Fibroblast of skin of left quadriceps (primary cell): ENCODE measurements at regions not wholly inside any gene's neighbourhood (a gene's known extent, or its start where the extent isn't known, plus 50 kb on each side); places are given as distances from the start of the nearest gene placed in this dataset.
"Not testable (repeated sequence)": the region's sequence is repeated elsewhere in the genome, so short reads cannot be mapped to it uniquely, and the experiment has no call there.

ENCODE experiments used
- DNase-seq, 2 experiments: peaks; one replicate each; pipeline ENCODE4 v3.0.0-alpha.2; 2013; ENCODE audit warnings: low read depth in 2 of 2

DNA sequence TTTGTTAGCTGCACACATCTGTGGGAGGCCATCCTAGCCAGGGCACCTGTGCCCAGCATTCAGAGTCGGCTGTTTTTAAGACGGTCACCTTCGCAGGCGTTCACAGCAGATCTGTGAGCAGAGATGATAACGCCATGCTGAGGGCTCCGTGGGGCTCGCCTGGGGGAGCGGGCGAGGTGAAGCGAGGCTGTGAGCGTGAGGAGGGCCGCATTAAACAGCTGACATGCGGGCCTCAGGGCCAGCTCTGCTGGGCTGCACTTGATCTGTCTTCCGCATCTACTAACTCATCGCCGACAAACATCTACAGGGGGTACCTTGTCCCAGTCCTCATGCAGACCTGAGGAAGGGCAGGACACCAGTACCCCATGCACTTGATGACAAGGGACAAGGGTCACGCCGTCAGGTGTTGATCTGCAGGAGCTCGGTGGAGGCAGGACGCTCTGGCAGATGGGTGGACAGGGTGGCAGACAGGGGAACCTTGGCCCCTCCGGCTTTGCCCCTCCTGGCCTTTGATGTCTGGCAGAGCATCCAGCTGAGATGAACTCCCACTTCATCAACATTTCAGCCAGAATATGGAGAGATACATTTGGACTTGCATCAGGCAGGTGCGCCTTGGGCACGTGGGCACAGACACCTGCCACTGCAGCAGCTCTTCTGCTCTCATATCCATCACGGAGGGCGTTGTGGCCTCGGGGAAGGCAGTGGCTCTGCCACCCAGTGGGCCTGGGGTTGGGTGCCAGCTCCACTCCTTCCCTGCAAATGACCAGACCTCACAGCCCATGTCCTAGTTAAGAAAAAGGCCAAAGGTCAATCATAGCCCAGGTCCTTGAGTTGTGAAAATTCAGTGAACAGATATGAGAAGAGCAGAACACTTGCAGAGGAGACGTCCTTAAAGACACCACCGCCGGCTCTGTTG lies 822.9 kb downstream of the BRD1 start:
- DNase-seq = no peak

DNA sequence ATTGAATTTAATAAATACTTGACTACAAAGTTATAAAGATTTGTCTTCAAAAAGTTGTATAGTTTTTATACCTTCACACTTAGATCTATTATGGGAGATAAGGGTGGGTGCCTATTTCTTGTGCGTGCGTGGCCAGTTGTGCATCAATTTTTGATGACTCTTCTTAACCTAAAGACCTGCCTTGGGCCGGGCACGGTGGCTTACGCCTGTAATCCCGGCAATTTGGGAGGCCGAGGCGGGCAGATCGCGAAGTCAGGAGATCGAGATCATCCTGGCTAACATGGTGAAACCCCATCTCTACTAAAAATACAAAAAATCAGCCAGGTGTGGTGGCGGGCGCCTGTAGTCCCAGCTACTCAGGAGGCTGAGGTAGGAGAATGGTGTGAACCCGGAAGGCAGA lies 830.1 kb downstream of the BRD1 start:
- not testable (repeated sequence) for DNase-seq

DNA sequence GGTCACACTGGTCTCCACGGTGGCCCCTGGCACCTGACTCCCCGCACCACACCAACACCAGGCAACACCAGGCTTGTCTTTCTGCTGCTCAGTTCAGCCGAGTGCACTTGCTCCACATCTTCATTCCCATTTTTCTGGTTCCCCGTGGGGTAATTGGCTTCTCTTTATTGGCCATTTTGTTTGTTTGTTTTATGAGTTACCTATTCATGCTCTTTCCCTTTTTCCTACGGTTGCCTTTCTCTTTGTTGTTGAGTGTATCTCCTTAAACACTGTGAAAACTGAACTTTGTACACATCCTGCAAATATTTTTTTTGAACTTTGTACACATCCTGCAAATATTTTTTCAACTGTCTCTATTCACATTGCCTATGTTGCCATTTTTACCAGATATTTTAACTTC lies 834.0 kb downstream of the BRD1 start:
- no peak for DNase-seq

DNA sequence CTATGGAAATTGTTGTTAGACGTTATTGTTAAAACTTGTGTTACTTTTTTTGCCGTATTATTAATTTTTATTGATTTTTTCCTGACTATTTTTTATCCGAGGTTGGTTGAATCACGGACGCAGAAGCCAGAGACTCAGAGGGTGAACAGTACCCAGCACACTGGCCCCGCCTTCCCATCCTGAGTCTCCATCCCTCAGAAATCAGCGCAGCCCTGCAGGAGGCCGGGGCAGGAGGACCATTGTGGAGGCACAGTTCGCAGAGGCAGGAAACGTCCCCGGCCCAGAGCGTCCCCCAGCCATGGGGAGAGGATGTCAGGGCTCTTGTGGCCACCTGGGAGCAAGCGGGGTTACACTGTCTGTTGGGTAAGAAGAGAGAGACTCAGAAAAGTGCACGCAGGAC lies 843.0 kb downstream of the BRD1 start:
- DNase-seq = no peak

DNA sequence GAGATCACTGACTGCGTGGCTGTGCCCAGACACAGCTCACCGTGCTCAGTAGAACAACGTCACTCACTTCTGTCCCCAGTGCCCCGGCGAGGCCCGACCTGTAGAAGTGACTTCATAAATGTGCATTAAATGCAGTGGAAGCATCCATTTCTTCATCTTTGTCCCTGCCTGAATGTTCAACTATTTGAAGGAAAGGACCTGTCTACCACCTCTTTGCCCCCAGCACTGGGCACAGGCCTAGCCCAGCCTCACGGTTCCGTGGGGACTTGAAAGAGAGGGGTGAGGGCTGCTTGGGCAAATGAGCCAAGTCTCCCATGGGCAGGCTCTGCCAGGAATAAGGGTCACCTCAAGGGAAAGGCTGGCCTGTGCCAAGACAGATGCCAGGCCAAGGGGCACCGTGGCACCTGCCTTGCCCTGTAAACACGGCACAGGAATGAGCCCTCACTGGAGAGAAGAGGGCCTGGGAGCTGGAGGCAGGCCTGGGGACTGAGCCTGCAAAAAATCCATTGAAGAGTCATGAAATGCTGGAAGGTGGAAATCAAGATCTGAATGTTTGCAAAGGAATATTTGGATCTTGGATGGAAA lies 845.3 kb downstream of the BRD1 start:
- DNase-seq = no peak

DNA sequence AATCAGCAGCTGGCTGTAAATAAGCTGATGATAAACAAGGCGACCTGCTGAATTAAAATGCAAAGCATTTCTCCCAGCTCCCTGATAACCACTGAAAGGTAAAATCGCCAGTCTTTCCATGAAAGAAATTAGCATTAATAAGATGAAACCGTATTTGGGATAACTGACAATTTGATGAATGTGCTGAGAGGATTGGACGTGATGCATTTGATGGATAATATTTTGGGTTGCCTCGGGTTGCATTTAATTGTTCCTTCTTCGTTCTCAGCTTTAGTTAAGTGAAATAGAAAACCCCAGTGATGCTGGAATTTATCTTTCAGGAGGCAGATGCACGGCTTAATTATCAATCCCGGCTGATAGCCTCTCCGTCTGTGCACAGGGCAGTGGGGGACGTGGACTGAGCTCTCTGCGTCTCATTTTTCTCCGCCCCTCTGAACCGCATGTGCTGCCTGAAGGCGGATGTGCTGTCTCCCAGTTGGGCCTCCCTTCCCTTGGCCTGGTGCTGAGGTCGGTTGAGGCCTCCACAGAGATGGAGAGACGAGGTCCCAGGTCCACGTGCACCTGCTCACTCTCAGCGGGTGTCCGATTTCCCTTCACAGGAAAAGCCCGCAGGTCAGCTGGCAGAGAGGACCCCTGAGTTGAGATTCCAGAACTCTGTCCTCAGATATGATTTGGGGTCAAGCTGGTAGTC lies 846.2 kb downstream of the BRD1 start:
- no peak for DNase-seq

DNA sequence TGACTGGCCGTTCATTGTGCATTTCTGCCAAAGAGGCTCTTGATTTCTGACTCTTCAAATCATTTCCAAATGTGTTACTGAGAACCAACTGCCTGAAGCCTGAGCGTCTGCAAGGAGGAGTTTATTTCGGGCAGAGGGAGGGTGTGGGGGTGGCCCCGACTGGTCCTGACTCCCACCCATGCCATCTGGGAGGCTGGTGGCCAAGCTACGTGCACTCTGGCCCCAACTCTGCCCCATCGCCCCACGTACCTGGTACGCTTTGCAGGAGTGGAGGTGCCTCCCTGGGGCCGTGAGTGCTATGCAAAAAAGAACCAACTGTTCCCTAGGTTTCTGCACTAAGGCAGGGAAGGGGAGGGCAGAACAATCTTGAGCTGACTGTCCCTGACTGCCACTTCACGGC lies 846.8 kb downstream of the BRD1 start:
- DNase-seq = no peak

DNA sequence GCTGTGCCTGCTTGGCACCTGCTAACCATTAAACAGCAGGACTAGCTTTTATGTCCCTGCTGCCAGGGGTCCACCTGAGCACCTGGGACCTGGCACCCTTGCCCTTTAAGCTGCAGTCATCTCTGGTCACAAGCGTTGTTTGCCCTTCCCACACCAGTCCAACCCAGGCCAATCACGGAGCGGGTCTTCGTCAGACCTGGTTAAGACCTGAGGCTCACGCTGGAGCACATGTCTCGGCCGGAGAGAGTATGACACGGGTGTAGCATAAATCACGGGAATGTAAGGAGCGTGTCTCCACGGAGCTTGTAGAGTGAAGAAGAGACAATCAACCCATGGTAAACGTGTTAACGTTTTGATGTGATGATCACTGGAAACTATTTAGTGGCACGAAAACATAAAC lies 847.3 kb downstream of the BRD1 start:
- no peak for DNase-seq

DNA sequence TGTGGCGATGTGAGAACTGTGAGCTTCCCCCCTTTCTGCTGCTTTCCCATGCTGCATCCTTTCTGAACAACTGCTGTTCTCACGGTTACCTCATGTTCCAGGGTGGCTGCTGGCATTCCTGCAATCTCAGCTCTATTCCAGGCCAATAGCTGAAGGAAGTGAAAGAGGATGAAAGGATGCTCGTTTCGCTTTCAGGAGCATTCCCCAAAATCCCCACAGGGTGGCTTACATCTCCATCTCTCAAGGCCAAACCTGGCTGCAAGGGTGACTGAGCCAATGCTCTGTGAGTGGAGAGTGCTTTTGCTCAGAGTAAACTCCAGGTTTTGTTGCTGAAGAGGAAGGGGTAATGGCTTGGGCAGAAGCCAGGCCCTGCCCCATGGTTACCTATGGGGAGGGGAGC lies 848.2 kb downstream of the BRD1 start:
- DNase-seq = no peak

DNA sequence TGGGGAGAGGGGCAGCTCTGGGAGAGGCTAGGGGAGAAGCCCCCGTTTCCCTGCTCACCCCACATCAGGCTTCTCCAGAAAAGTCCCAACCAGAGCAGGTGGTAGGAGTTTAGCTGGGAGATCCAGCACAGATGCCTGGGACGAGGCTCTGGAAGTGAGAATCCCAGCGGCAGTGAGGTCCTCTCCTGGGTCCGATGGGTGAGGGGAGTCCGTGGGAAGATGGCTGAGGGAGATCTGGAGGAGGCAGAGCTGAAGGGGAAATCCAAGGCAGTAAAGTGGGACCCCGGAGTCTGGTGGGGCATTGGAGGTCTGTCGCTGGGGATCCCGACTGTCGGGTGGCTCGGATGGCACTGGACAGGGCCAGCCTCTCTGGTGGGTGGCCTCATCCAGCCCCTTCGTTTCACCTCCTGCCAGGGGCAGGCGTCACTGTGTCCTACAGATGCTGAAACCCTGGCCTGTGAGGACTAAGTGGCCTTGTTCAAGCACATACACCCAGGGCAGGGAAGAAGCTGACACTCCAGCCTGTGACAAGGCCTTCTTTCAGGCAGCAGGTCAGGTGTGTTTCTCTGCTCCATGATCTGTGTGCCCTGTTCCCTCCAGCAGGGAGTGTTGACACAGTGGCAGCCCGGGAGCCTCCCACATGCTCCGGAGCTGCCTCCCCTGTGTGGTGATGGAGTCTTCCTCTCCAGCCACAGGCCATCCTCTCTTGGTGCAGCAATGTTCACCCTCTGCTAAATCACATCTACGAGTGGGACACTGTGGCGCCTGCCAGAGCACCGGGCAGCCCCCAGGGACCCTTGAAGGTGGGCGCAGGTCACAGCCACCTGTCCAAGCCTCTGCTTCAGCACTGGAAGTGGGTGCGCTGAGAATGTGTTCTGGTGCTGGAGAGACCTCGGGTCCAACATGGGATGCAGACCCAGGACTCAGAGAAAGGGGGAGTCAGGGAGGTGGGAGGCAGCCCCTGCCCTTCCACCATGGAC lies 850.8 kb downstream of the BRD1 start:
- no peak for DNase-seq

DNA sequence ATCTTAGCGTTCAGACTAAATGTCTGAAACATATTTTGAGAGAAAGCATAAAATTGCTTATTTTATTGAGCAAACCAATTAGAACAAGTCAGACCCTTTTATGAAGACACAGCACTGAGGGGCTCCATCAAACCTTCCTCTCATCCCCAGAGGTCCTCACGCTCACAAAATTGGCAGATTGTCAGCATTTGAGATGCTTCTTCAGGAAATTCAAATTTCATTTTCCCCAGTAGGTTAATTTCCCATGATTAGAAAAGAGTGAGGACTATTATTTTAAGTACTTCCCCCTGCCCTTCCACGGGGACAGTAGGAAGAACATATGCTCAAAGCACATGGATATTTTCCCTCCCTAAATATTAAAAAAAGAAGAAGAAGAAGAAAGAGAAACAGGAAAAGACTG lies 851.8 kb downstream of the BRD1 start:
- DNase-seq = no peak

DNA sequence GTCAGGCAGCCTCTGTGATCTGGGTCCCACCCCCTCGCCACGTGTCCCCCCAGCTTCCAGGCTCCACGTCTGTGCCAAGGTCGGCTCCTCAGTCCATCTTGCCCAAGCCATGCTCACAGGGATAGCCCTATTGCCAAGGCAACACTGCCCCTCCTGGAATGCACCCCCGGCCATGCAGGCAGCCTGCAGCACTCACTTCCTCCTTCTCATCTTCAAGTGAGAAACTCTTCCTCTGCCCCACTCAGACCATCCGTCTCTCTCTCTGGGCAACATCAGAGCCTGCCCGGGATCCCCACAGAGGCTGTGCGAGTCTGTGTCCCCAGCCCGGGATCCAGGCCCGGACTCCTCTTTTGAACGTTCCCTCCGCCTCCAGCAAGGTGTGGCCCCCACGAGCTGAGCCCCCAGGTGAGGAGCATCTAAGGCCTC lies 852.3 kb downstream of the BRD1 start:
- no peak for DNase-seq

DNA sequence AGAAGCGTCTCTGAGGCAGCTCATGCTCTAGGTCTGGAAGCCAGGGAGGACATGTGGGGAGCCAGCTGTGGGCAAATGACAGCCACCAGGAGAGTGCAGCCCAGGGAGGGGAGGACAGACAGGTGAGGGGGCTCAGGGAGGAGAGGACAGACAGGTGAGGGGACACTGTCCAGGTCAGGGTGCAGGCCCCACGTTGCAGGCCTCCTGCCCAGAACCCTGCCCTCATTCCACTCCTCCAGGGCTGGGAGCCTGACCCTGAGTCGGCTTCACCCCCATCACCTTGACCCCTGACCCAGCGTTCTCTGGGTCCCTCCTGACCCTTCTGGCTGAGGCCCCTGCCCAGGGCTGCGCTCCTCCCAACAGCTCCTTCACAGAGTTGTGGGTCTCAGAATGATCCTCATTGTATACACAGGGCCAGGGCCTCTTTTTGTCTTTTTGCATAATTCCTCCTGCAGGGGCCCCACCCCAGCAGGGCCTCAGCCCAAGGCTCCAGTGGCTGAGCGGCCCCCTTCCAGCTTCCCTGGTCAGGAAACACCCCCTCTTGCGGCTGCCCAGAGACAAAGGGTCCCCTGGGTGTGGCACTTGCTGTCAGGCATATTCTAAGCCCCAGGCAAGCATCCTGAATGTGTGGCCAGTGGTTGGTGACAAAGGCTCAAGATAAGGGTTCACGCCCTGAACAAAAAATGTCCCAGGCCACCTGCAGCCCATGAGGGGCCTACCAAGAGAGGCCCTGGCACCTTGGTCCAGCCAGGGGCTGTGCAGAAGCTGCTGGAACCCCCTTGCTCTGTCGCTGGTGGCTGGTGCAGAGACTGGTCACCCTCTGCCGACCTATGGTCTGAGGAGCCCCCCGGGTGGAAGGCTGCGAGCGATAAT lies 853.0 kb downstream of the BRD1 start:
- no peak for DNase-seq

DNA sequence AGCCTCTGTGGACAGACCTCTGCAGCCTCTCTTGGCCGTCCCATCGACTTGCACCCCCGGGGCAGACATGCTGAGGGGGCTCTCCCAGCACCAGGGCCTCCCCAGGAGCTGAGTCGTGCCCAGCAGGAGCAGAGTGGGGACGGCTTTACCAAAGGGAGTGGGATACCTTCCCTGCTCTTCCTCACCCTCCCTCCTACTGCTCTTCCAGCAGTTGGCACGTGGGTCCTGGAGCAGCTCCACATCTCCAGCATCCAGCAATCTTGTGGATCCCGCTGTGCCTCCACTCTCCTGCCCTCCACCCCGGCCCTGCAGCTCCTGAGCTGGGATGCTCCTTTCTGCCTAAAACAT lies 854.0 kb downstream of the BRD1 start:
- DNase-seq = no peak

DNA sequence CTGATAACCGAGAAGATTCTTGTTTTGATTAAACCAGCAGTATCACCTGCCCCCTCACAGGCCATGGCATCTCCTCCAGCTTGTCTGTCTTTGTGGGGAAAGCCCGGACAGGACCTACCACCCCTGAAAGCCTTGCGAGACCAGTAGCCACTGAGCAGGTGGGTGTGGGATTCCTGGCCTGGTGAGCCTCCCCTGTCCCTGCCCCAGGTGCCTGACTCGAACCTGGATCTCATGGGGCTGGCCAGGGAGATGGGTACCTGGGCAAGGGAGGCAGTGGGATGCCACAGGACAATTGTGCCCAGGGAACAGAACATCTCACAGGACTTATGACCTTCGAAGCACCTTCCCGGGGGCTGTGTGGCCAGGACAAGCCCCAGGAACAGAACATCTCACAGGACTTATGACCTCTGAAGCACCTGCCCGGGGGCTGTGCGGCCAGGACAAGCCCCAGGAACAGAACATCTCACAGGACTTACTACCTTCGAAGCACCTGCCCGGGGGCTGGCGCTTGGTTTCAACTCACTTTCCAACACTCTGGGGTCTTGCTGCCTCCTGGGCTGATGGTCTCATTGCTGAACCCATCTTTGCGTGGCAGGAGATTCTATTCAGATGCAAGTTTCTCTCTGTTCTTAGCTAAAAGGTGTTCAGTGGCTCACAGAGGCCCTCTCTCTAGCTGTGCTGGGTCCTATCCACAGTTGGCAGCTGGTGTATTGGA lies 854.5 kb downstream of the BRD1 start:
- DNase-seq = no peak

DNA sequence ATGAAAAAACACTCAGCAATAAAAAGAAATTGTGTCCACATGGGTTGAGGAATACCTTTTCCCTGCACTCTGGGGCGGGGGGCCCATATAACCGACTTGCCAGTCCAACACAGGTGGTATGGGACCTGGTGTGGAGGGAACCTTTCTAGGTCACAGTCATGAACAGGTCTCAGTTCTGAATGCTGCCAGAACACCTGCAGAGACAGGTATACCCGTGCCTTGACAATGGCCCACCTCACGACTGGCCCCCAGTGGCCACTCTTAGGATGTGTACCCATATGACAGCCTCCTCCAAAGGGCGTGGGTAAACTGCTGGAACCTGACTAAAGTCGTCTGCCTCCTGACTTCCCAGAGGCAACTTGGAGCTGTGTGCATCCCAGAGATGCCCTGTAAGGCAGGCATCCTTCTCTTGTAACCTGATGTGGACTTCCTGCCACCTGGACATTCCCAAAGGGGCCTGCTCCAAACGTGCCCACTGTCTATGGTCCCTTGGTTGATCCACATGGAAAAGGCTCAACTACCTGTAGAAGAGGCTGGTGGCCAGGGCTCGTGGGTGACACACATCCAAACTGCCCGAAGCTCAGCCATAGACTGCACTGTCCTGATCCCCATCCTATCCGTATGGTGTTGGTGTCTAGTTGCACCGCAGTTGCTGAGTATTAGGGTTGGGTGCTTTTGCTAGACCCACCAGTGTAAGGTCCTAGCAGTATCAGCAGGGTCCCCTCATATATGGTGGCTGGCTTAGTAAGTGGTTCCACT lies 859.3 kb downstream of the BRD1 start:
- no peak for DNase-seq

DNA sequence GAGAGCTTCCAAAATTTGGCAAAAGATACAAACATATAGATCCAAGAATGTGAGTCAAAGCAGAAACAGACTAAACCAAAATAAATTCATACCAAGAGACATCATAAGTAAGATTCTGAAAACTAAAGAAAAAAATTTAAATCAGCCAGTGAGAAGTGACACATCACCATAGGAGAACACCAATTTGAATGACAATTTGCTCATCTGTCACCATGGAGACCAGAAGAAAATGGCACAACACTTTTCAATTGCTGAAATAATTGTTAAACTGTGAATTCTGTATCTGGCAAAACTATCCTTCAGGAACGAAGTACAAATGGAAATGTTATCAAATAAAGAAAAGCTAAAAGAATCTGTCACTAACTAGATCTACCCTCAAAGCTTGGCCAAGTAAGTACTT lies 864.3 kb downstream of the BRD1 start:
- no peak for DNase-seq

DNA sequence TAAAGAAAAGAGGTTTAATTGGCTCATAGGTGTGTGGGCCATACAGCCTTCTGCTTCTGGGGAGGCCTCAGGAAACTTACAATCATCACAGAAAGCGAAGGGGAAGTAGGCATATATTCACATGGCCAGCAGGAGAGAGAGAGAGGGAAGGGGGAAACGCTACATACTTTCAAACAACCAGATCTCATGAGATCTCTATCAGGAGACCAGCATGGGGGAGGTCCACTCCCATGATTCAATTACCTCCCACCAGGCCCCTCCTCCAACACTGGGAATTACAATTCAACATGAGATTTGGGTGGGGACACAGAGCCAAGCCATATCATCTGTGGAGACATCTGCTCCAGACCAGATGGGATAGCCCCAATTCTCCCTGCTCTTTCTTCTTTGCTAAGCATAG lies 866.0 kb downstream of the BRD1 start:
- DNase-seq = no peak

DNA sequence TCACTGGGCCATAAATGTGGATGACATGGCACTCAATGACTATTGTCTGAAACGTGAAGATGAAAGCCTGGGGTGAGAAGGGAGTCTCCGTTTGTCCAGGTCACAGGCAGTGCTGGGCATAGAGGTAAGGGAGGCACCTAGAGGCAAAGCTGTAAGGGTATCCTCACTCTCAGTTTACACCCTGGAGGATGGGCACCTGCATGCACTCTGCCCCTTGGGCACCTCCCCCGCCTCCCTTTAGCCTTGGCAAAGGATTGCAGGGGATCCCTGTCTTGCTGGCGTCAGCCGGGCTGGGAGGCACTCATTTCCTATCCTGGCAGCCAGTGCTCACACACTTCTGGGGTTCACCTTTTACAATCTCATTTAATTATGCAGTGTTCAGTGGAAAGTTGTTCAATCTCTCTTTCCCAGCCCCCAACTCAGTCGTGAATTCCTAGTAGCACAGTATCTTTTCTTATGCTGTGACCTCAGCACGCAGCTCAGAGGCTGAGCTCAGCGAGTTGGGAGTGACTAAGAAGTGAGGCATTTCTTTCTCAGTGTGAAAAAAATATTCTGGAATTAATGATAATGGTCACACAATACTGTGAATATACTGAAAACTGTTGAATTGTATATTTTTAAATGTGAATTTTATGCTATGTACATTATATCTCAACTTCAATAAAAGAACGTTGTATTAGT lies 866.6 kb downstream of the BRD1 start:
- no peak for DNase-seq
